Muscle layer of duodenum (tissue), 2 donors: ENCODE measurements at regions not wholly inside any gene's neighbourhood (a gene's known extent, or its start where the extent isn't known, plus 50 kb on each side); places are given as distances from the start of the nearest gene placed in this dataset.

Experiments used
- H3K27ac ChIP-seq: one replicate; pipeline ENCODE4 v1.7.0; 2013; ENCODE audit warnings: mild to moderate bottlenecking, low read length
- H3K27me3 ChIP-seq: one replicate; pipeline ENCODE4 v1.7.0; 2013; ENCODE audit warnings: low read depth, mild to moderate bottlenecking, control low read depth, low read length
- H3K36me3 ChIP-seq, 2 donors: one replicate each; pipeline ENCODE4 v1.7.0; 2013; ENCODE audit warnings: low read length in 2 of 2, control low read depth in 1 of 2, mild to moderate bottlenecking in 1 of 2; ENCODE audit not compliant: insufficient read depth in 2 of 2, control insufficient read depth in 1 of 2
- H3K4me1 ChIP-seq, 2 donors: one replicate each; pipeline ENCODE4 v1.7.0; 2013; ENCODE audit warnings: low read length in 2 of 2, mild to moderate bottlenecking in 2 of 2, control low read depth in 1 of 2, moderate library complexity in 1 of 2; ENCODE audit not compliant: insufficient read depth in 2 of 2, control insufficient read depth in 1 of 2
- H3K4me3 ChIP-seq, 2 donors: one replicate each; pipeline ENCODE4 v1.7.0; 2013; ENCODE audit warnings: low read length in 2 of 2, low read depth in 1 of 2, mild to moderate bottlenecking in 1 of 2
- H3K9me3 ChIP-seq, 2 donors: one replicate each; pipeline ENCODE4 v1.7.0; 2013; ENCODE audit warnings: low read length in 2 of 2, control low read depth in 1 of 2, mild to moderate bottlenecking in 1 of 2; ENCODE audit not compliant: control insufficient read depth in 1 of 2
- donor health status: healthy.

GRCh38 chr9:27625751-27626150, 52.5 kb upstream of the C9orf72 start:
- Histone ChIP-seq H3K4me3 (no peak overlapping the region), H3K27ac (peak overlapping the region; percentile 19), H3K36me3 (no peaks in the 10 kb centered on the region), H3K27me3 (no peaks in the 10 kb centered on the region), H3K9me3 (no peaks in the 10 kb centered on the region), H3K4me1 (peaks cover 0 to 3% of the 10 kb centered on the region in 2 donors)

GRCh38 chr9:27626244-27627187, 53.2 kb upstream of the C9orf72 start:
- Histone ChIP-seq H3K4me3 (peak overlapping the region; percentile 17 to 24), H3K36me3 (no peaks in the 10 kb centered on the region), H3K27ac (no peak overlapping the region), H3K9me3 (no peaks in the 10 kb centered on the region), H3K27me3 (no peaks in the 10 kb centered on the region), H3K4me1 (peaks cover 0 to 3% of the 10 kb centered on the region in 2 donors)

GRCh38 chr9:27627188-27627564, 53.9 kb upstream of the C9orf72 start:
- H3K27ac ChIP-seq, result no peak overlapping the region
- no peaks in the 10 kb centered on the region for H3K27me3 ChIP-seq
- H3K4me1 ChIP-seq, result peaks cover 0 to 3% of the 10 kb centered on the region in 2 donors

GRCh38 chr9:27628311-27628710, 55.0 kb upstream of the C9orf72 start:
- H3K27me3 ChIP-seq, result no peaks in the 10 kb centered on the region
- no peak overlapping the region for H3K27ac ChIP-seq
- no peaks in the 10 kb centered on the region for H3K9me3 ChIP-seq
- no peaks in the 10 kb centered on the region for H3K36me3 ChIP-seq
- no peak overlapping the region for H3K4me3 ChIP-seq
- H3K4me1 ChIP-seq, result peaks cover 0 to 3% of the 10 kb centered on the region in 2 donors

More at GRCh38 chr9:27627188-27627564, 53.9 kb upstream of the C9orf72 start:
- Histone ChIP-seq H3K36me3 (no peaks in the 10 kb centered on the region), H3K4me3 (peak overlapping the region; percentile 17 to 24), H3K9me3 (no peaks in the 10 kb centered on the region)

- Histone ChIP-seq H3K27ac (no peak overlapping the region), H3K4me3 (no peak overlapping the region), H3K4me1 (peaks cover 0 to 3% of the 10 kb centered on the region in 2 donors), H3K36me3 (no peaks in the 10 kb centered on the region), H3K9me3 (no peaks in the 10 kb centered on the region), H3K27me3 (no peaks in the 10 kb centered on the region)
Measured at GRCh38 chr9:27629425-27629824, 56.1 kb upstream of the C9orf72 start.

GRCh38 chr9:27632254-27632653, 59.0 kb upstream of the C9orf72 start:
- H3K27me3 ChIP-seq, result no peaks in the 10 kb centered on the region
- H3K4me1 ChIP-seq, result peaks cover 0 to 3% of the 10 kb centered on the region in 2 donors
- no peaks in the 10 kb centered on the region for H3K36me3 ChIP-seq
- no peak overlapping the region for H3K27ac ChIP-seq
- H3K9me3 ChIP-seq, result no peaks in the 10 kb centered on the region
- no peak overlapping the region for H3K4me3 ChIP-seq

GRCh38 chr9:27633764-27634163, 60.5 kb upstream of the C9orf72 start:
- H3K9me3 ChIP-seq, result no peaks in the 10 kb centered on the region
- no peak overlapping the region for H3K4me3 ChIP-seq
- H3K4me1 ChIP-seq, result no peaks in the 10 kb centered on the region
- H3K36me3 ChIP-seq, result no peaks in the 10 kb centered on the region
- H3K27me3 ChIP-seq, result no peaks in the 10 kb centered on the region
- no peak overlapping the region for H3K27ac ChIP-seq

- H3K9me3 ChIP-seq, result no peaks in the 10 kb centered on the region
- H3K27ac ChIP-seq, result no peak overlapping the region
- H3K4me3 ChIP-seq, result no peak overlapping the region
- no peaks in the 10 kb centered on the region for H3K4me1 ChIP-seq
- no peaks in the 10 kb centered on the region for H3K36me3 ChIP-seq
- H3K27me3 ChIP-seq, result no peaks in the 10 kb centered on the region
Measured at GRCh38 chr9:27634879-27635278, 61.6 kb upstream of the C9orf72 start.

- Histone ChIP-seq H3K36me3 (no peaks in the 10 kb centered on the region), H3K4me3 (no peak overlapping the region), H3K27me3 (no peaks in the 10 kb centered on the region), H3K9me3 (no peaks in the 10 kb centered on the region), H3K27ac (no peak overlapping the region), H3K4me1 (no peaks in the 10 kb centered on the region)
Measured at GRCh38 chr9:27638716-27639115, 65.4 kb upstream of the C9orf72 start.

- Histone ChIP-seq H3K4me1 (no peaks in the 10 kb centered on the region), H3K27me3 (no peaks in the 10 kb centered on the region), H3K4me3 (no peak overlapping the region), H3K36me3 (no peaks in the 10 kb centered on the region), H3K27ac (no peak overlapping the region), H3K9me3 (peaks cover 0 to 4% of the 10 kb centered on the region in 2 donors)
Measured at GRCh38 chr9:27645161-27645840, 72.0 kb upstream of the C9orf72 start.

- no peaks in the 10 kb centered on the region for H3K4me1 ChIP-seq
- H3K9me3 ChIP-seq, result peaks cover 0 to 2% of the 10 kb centered on the region in 2 donors
- H3K27me3 ChIP-seq, result no peaks in the 10 kb centered on the region
- no peak overlapping the region for H3K4me3 ChIP-seq
- no peak overlapping the region for H3K27ac ChIP-seq
- no peaks in the 10 kb centered on the region for H3K36me3 ChIP-seq
Measured at GRCh38 chr9:27653246-27653645, 80.0 kb upstream of the C9orf72 start.
